VCaP (cell line): ENCODE measurements at regions not wholly inside any gene's neighbourhood (a gene's known extent, or its start where the extent isn't known, plus 50 kb on each side); places are given as distances from the start of the nearest gene placed in this dataset.
"Not testable (repeated sequence)": the region's sequence is repeated elsewhere in the genome, so short reads cannot be mapped to it uniquely, and the experiment has no call there.

ENCODE experiments used
- H3K27ac ChIP-seq: fragments of 450-650 bp; 2 replicates; pipeline ENCODE4 v1.5.1; 2017
- CTCF ChIP-seq: fragments of 450-650 bp; conservative IDR thresholded peaks from 2 replicates; pipeline ENCODE4 v1.5.1; 2017; ENCODE audit warnings: mild to moderate bottlenecking, moderate library complexity

- H3K27ac ChIP-seq: no peak overlapping the region
- no peak for TF ChIP-seq CTCF
Measured at GRCh38 chr21:27359141-27359540, 392.3 kb upstream of the ADAMTS5 start.

DNA sequence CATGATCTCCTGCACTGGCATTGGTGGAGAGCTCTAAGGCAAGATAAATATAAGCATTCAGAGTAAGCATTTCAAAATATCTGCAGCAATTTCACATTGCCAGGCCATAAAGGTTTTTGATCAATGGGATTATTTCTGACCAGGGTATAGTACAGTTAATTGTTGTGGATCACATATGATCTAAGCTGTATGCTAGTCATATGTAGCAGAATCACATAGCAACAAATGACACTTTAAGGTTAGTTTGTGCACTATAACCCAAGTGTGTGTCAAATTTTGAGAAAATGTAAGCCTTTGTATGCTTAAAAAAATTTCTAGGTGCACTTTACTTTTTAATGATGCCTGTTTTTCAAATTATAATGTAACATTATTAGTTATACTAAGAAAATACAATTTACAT is 386.0 kb upstream of the ADAMTS5 start:
- H3K27ac ChIP-seq: no peak overlapping the region
- TF ChIP-seq CTCF: no peak

- TF ChIP-seq CTCF: no peak
- H3K27ac ChIP-seq: no peak overlapping the region
Measured at GRCh38 chr21:27346041-27346448, 379.2 kb upstream of the ADAMTS5 start.

- TF ChIP-seq CTCF: no peak
- H3K27ac ChIP-seq: no peak overlapping the region
Measured at GRCh38 chr21:27339902-27340301, 373.0 kb upstream of the ADAMTS5 start.

GRCh38 chr21:27338007-27338406 is 371.1 kb upstream of the ADAMTS5 start:
- not testable (repeated sequence) for H3K27ac ChIP-seq

GRCh38 chr21:27333096-27333495 is 366.2 kb upstream of the ADAMTS5 start:
- no peak overlapping the region for H3K27ac ChIP-seq
- no peak for TF ChIP-seq CTCF

- no peak for TF ChIP-seq CTCF
Measured at GRCh38 chr21:27329255-27329851, 362.5 kb upstream of the ADAMTS5 start.

DNA sequence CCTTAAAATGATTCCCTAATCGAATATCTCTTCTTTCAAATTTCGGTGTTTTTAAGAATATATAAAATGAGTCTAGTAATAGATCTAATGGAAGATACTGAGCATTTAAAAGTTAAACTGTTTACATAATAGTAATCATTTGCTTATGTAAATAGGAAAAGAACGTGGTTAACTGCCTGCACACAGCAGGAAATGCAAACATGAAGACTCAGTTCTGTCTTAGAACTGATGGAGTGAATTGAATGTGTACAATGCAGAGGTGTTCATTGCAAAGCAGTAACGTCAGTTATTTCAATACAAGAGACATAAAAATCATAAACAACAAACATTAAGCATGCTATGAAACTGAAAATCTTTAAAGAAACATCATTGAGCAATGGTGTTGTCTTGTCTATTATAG is 359.4 kb upstream of the ADAMTS5 start:
- TF ChIP-seq CTCF: no peak
- peak overlapping the region; percentile 68 for H3K27ac ChIP-seq

More at GRCh38 chr21:27329255-27329851, 362.5 kb upstream of the ADAMTS5 start:
- no peak overlapping the region for H3K27ac ChIP-seq
